HEK293 (cell line): ENCODE measurements at regions not wholly inside any gene's neighbourhood (a gene's known extent, or its start where the extent isn't known, plus 50 kb on each side); places are given as distances from the start of the nearest gene placed in this dataset.

Source experiments
- CTCF ChIA-PET: fragments of 350-600 bp; formaldehyde crosslinking; extraction: SDS; loops from one replicate; lab custom pipeline; 2021; ENCODE audit warnings: antibody characterized with exemption; lab: Yijun Ruan, JAX
- POLR2A ChIA-PET: fragments of 300-600 bp; formaldehyde crosslinking; extraction: SDS; loops from one replicate; lab custom pipeline; 2020; ENCODE audit warnings: antibody characterized with exemption, inconsistent platforms; lab: Yijun Ruan, JAX
- H3K27ac ChIP-seq: fragments of 200-500 bp; sonication (Bioruptor generic); 2 replicates; pipeline ENCODE4 v1.5.1; 2014; ENCODE audit warnings: low read depth, low read length, control low read depth, inconsistent platforms; ENCODE audit errors: extremely low read depth
- H3K36me3 ChIP-seq, 2 experiments: fragments of 200-500 bp in 1 of 2; sonication (Bioruptor generic) in 1 of 2; 1 replicate in 1 of 2; 2 replicates in 1 of 2; pipeline ENCODE4 v1.5.1; 2014 to 2017; ENCODE audit warnings: inconsistent platforms in 2 of 2, low read length in 2 of 2; ENCODE audit not compliant: control insufficient read depth in 2 of 2, insufficient read depth in 1 of 2
- H3K4me1 ChIP-seq: fragments of 200-500 bp; sonication (Bioruptor generic); 2 replicates; pipeline ENCODE4 v1.5.1; 2014; ENCODE audit warnings: mild to moderate bottlenecking, low read length, inconsistent platforms; ENCODE audit not compliant: control insufficient read depth, insufficient read depth
- H3K4me3 ChIP-seq: 2 replicates; pipeline ENCODE4 v1.5.1; 2011; ENCODE audit warnings: low read depth, mild to moderate bottlenecking, control low read depth, low read length, moderate library complexity
- H3K9me3 ChIP-seq: fragments of 200-500 bp; sonication (Bioruptor generic); 2 replicates; pipeline ENCODE4 v1.5.1; 2014; ENCODE audit warnings: low read depth, low read length, inconsistent platforms; ENCODE audit not compliant: control insufficient read depth, insufficient read depth
- BCL11A ChIP-seq: fragments of 450-650 bp; formaldehyde crosslinking; IDR thresholded peaks from 2 replicates; pipeline ENCODE4 v1.5.1; 2016; ENCODE audit warnings: low read depth, missing biosample characterization, missing genetic modification characterization
- HOXD13 ChIP-seq: sonication (generic); formaldehyde crosslinking; IDR thresholded peaks from 2 replicates; pipeline ENCODE4 v1.8.0; 2022; ENCODE audit warnings: missing genetic modification reagents, borderline replicate concordance
- KLF1 ChIP-seq: fragments of 450-650 bp; formaldehyde crosslinking; IDR thresholded peaks from 2 replicates; pipeline ENCODE4 v1.5.1; 2016; ENCODE audit warnings: missing biosample characterization, missing genetic modification characterization
- TRIM28 ChIP-seq: IDR thresholded peaks from 2 replicates; pipeline ENCODE4 v1.6.1; 2011; ENCODE audit warnings: low read length, control low read depth, borderline replicate concordance
- ZNF280D ChIP-seq: fragments of 450-650 bp; formaldehyde crosslinking; IDR thresholded peaks from 2 replicates; pipeline ENCODE4 v1.5.1; 2016; ENCODE audit warnings: missing biosample characterization, missing genetic modification characterization
- ZNF658 ChIP-seq: fragments of 450-650 bp; formaldehyde crosslinking; IDR thresholded peaks from 2 replicates; pipeline ENCODE4; 2016; ENCODE audit warnings: missing biosample characterization, missing genetic modification characterization
- TF ChIP-seq, protein P1 (sequence below): fragments of 450-650 bp; formaldehyde crosslinking; IDR thresholded peaks from 2 replicates; pipeline ENCODE4 v1.5.1; 2016; ENCODE audit warnings: missing biosample characterization, missing genetic modification characterization, borderline replicate concordance
- TF ChIP-seq, protein P2 (sequence below): fragments of 450-650 bp; formaldehyde crosslinking; IDR thresholded peaks from 2 replicates; pipeline ENCODE4 v1.5.1; 2016; ENCODE audit warnings: missing biosample characterization, missing genetic modification characterization
- TF ChIP-seq, protein P3 (sequence below): fragments of 450-650 bp; formaldehyde crosslinking; IDR thresholded peaks from 2 replicates; pipeline ENCODE4 v1.5.1; 2016; ENCODE audit warnings: missing biosample characterization, missing genetic modification characterization

DNA sequence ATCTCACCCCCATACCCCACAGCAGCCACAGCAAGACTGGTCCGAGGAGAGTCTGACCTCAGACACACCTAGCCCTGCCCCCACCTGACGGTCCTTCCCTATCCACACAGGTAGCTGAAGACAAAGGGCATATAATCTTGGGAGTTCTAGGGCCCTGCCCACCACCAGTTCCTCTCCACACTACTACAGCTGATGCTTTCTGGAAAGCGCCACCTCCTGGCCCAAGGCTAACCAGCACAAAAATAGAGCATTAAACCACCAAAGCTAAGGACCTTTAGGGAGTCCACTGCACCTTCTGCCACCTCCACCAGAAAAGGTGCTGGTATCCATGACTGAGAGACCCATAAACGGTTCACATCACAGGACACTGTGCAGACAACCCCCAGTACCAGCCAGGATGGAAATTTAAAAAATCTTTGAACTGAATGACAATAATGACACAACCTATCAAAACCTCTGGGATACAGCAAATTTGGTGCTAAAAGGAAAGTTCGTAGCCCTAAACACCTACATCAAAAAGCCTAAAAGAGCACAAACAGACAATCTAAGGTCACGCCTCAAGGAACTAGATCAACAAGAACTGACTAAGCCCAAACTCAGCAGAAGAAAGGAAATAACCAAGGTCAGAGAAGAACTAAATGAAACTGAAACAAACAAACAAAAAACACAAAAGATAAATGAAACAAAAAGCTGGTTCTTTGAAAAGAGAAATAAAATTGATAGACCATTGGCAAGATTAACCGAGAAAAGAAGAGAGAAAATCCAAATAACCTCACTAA is 122.1 kb upstream of the TPRG1 start:
- H3K9me3 ChIP-seq, result no peaks in the 10 kb centered on the region

More for the DNA sequence above, 122.1 kb upstream of the TPRG1 start:
- Histone ChIP-seq H3K4me1 (no peaks in the 10 kb centered on the region), H3K4me3 (no peak overlapping the region), H3K27ac (no peak overlapping the region), H3K36me3 (no peaks in the 10 kb centered on the region)
- ChIA-PET POLR2A (no interaction called here), CTCF (interaction anchor here (0.6 to 1.5 kb wide), 5 partner anchors 8 to 1745 kb away, joined by 3 to 6 read pairs (median 3); no protein-coding TSS in a partner anchor)
- TF ChIP-seq ZNF280D (tag by site-specific recombination) (no peak), ZNF658 (tag by site-specific recombination) (no peak), KLF1 (tag by site-specific recombination) (no peak), BCL11A (tag by site-specific recombination) (no peak), HOXD13 (CRISPR knock-in tag) (no peak), TRIM28 (no peak)
- TF ChIP-seq, protein P1, sequence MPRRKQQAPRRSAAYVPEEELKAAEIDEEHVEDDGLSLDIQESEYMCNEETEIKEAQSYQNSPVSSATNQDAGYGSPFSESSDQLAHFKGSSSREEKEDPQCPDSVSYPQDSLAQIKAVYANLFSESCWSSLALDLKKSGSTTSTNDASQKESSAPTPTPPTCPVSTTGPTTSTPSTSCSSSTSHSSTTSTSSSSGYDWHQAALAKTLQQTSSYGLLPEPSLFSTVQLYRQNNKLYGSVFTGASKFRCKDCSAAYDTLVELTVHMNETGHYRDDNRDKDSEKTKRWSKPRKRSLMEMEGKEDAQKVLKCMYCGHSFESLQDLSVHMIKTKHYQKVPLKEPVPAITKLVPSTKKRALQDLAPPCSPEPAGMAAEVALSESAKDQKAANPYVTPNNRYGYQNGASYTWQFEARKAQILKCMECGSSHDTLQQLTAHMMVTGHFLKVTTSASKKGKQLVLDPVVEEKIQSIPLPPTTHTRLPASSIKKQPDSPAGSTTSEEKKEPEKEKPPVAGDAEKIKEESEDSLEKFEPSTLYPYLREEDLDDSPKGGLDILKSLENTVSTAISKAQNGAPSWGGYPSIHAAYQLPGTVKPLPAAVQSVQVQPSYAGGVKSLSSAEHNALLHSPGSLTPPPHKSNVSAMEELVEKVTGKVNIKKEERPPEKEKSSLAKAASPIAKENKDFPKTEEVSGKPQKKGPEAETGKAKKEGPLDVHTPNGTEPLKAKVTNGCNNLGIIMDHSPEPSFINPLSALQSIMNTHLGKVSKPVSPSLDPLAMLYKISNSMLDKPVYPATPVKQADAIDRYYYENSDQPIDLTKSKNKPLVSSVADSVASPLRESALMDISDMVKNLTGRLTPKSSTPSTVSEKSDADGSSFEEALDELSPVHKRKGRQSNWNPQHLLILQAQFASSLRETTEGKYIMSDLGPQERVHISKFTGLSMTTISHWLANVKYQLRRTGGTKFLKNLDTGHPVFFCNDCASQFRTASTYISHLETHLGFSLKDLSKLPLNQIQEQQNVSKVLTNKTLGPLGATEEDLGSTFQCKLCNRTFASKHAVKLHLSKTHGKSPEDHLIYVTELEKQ (tag by site-specific recombination), result no peak
- TF ChIP-seq, protein P2, sequence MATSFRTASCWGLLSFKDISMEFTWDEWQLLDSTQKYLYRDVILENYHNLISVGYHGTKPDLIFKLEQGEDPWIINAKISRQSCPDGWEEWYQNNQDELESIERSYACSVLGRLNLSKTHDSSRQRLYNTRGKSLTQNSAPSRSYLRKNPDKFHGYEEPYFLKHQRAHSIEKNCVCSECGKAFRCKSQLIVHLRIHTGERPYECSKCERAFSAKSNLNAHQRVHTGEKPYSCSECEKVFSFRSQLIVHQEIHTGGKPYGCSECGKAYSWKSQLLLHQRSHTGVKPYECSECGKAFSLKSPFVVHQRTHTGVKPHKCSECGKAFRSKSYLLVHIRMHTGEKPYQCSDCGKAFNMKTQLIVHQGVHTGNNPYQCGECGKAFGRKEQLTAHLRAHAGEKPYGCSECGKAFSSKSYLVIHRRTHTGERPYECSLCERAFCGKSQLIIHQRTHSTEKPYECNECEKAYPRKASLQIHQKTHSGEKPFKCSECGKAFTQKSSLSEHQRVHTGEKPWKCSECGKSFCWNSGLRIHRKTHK, result no peak
- TF ChIP-seq, protein P3, sequence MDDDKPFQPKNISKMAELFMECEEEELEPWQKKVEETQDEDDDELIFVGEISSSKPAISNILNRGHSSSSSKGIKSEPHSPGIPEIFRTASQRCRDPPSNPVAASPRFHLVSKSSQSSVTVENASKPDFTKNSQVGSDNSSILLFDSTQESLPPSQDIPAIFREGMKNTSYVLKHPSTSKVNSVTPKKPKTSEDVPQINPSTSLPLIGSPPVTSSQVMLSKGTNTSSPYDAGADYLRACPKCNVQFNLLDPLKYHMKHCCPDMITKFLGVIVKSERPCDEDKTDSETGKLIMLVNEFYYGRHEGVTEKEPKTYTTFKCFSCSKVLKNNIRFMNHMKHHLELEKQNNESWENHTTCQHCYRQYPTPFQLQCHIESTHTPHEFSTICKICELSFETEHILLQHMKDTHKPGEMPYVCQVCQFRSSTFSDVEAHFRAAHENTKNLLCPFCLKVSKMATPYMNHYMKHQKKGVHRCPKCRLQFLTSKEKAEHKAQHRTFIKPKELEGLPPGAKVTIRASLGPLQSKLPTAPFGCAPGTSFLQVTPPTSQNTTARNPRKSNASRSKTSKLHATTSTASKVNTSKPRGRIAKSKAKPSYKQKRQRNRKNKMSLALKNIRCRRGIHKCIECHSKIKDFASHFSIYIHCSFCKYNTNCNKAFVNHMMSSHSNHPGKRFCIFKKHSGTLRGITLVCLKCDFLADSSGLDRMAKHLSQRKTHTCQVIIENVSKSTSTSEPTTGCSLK (tag by site-specific recombination), result no peak
- TF ChIP-seq, all 188 proteins: peak for 0
